Transverse colon (tissue), 4 donors: ENCODE measurements at regions not wholly inside any gene's neighbourhood (a gene's known extent, or its start where the extent isn't known, plus 50 kb on each side); places are given as distances from the start of the nearest gene placed in this dataset.

Experiments used
- DNase-seq: peaks from one replicate; pipeline ENCODE4 v3.0.0-alpha.2; 2019
- H3K27ac ChIP-seq, 4 donors: fragments of 200-600 bp; sonication (generic); 2 replicates each; pipeline ENCODE4 v1.5.1; 2016 to 2018; ENCODE audit warnings: inconsistent platforms in 4 of 4
- H3K27me3 ChIP-seq: fragments of 200-600 bp; sonication (generic); 2 replicates; pipeline ENCODE4 v1.5.1; 2017; ENCODE audit warnings: inconsistent platforms
- H3K36me3 ChIP-seq, 4 donors: fragments of 200-600 bp; sonication (generic); 2 replicates each; pipeline ENCODE4 v1.5.1; 2017 to 2019; ENCODE audit warnings: inconsistent platforms in 4 of 4
- H3K4me1 ChIP-seq, 4 donors: fragments of 200-600 bp; sonication (generic); 2 replicates each; pipeline ENCODE4 v1.5.1; 2017 to 2020; ENCODE audit warnings: inconsistent platforms in 4 of 4
- H3K4me3 ChIP-seq, 4 donors: fragments of 200-600 bp; sonication (generic); 1 replicate in 1 of 4; 2 replicates in 3 of 4; pipeline versions ENCODE4 v1.5.1 to v1.6.1; 2017 to 2019; ENCODE audit warnings: inconsistent platforms in 4 of 4
- H3K9me3 ChIP-seq, 2 donors: fragments of 200-600 bp; sonication (generic); 2 replicates each; pipeline ENCODE4 v1.5.1; 2017 to 2019; ENCODE audit warnings: inconsistent platforms in 2 of 2
- CTCF ChIP-seq, 5 experiments: fragments of 200-600 bp in 3 of 5; fragments of 450-650 bp in 2 of 5; sonication (generic) in 3 of 5; IDR thresholded peaks; 1 replicate in 2 of 5; 2 replicates in 3 of 5; pipeline ENCODE4 v1.5.1; 2016 to 2017; ENCODE audit warnings: antibody characterized with exemption in 5 of 5, inconsistent platforms in 3 of 5, mild to moderate bottlenecking in 2 of 5, moderate library complexity in 1 of 5
- EP300 ChIP-seq: sonication (generic); formaldehyde crosslinking; IDR thresholded peaks from one replicate; pipeline ENCODE4 v1.6.1; 2017; ENCODE audit warnings: antibody characterized with exemption, low read depth
- POLR2A ChIP-seq: fragments of 450-650 bp; IDR thresholded peaks from one replicate; pipeline ENCODE4 v1.6.1; 2016; ENCODE audit warnings: antibody characterized with exemption, mild to moderate bottlenecking, moderate library complexity
- POLR2AphosphoS5 ChIP-seq, 3 donors: sonication (generic); formaldehyde crosslinking; IDR thresholded peaks; one replicate each; pipeline ENCODE4 v1.6.1; 2016; ENCODE audit warnings: antibody characterized with exemption in 3 of 3
- WGBS, 2 donors: methylation state at CpG; one replicate each; pipeline ENCODE4 v1.1.5; 2018; ENCODE audit warnings: low coverage in 1 of 2; 5-methylcytosine and 5-hydroxymethylcytosine counted together
- in situ Hi-C, 4 donors: fragments of 200-750 bp; cut with MboI; loops; one replicate each; pipeline versions ENCODE4 v1.15.0 to v1.15.1; 2017; ENCODE audit warnings: low sequenced_read_pairs in 3 of 4, low pct_ligation_motif_present in 1 of 4, low pct_unique_long_range_greater_than_20kb in 1 of 4
- intact Hi-C: fragments of 100-400 bp; cut with DNase I; formaldehyde crosslinking; loops from one replicate; pipeline ENCODE4 v1.15.1; 2023; ENCODE audit warnings: low total_unique reads

GRCh38 chr1:4515727-4516289, 138.6 kb upstream of the AJAP1 start:
- intact Hi-C loops (no loop called here), in situ Hi-C loops (no loop called here)
- DNase-seq = no peak
- Histone ChIP-seq H3K4me3 (no peak overlapping the region), H3K27ac (no peak overlapping the region), H3K4me1 (no peaks in the 10 kb centered on the region), H3K9me3 (no peaks in the 10 kb centered on the region), H3K36me3 (no peaks in the 10 kb centered on the region), H3K27me3 (no peaks in the 10 kb centered on the region)
- WGBS, 2 donors = 70 to 76% methylated on average over 15 of the region's 15 CpGs
- TF ChIP-seq POLR2AphosphoS5 (IDR thresholded peaks at IDR 0.05) = no peak
- TF ChIP-seq CTCF (IDR thresholded peaks at IDR 0.05) = no peak
- no peak for TF ChIP-seq EP300
- TF ChIP-seq POLR2A = no peak

- intact Hi-C loops = no loop called here
- 68 to 85% methylated on average over 4 to 7 of the region's 7 CpGs for WGBS, 2 donors
- in situ Hi-C loops = no loop called here
These were observed 137.8 kb upstream of the AJAP1 start for GRCh38 chr1:4516596-4516995.

GRCh38 chr1:4517186-4517954, 137.0 kb upstream of the AJAP1 start:
- TF ChIP-seq POLR2AphosphoS5 (IDR thresholded peaks at IDR 0.05) = no peak
- no peak for TF ChIP-seq EP300
- TF ChIP-seq CTCF (IDR thresholded peaks at IDR 0.05) = no peak
- TF ChIP-seq POLR2A = no peak
- WGBS, 2 donors = 59 to 72% methylated on average over 5 to 19 of the region's 19 CpGs
- no peak for DNase-seq

More at GRCh38 chr1:4516596-4516995, 137.8 kb upstream of the AJAP1 start:
- no peaks in the 10 kb centered on the region for H3K27me3 ChIP-seq
- no peak overlapping the region for H3K4me3 ChIP-seq
- no peaks in the 10 kb centered on the region for H3K36me3 ChIP-seq
- H3K4me1 ChIP-seq = no peaks in the 10 kb centered on the region
- no peak for DNase-seq
- no peaks in the 10 kb centered on the region for H3K9me3 ChIP-seq
- H3K27ac ChIP-seq = no peak overlapping the region
- TF ChIP-seq EP300 = no peak
- no peak for TF ChIP-seq POLR2AphosphoS5 (IDR thresholded peaks at IDR 0.05)
- no peak for TF ChIP-seq POLR2A
- no peak for TF ChIP-seq CTCF (IDR thresholded peaks at IDR 0.05)

GRCh38 chr1:4518621-4519020, 135.8 kb upstream of the AJAP1 start:
- DNase-seq = no peak
- Histone ChIP-seq H3K4me1 (no peaks in the 10 kb centered on the region), H3K27ac (no peak overlapping the region), H3K36me3 (no peaks in the 10 kb centered on the region), H3K9me3 (no peaks in the 10 kb centered on the region), H3K4me3 (no peak overlapping the region), H3K27me3 (no peaks in the 10 kb centered on the region)
- intact Hi-C loops (no loop called here), in situ Hi-C loops (no loop called here)
- WGBS, 2 donors = 88 to 90% methylated on average over 7 of the region's 7 CpGs
- TF ChIP-seq EP300 (no peak), POLR2AphosphoS5 (IDR thresholded peaks at IDR 0.05) (no peak), CTCF (IDR thresholded peaks at IDR 0.05) (no peak), POLR2A (no peak)

More at GRCh38 chr1:4517186-4517954, 137.0 kb upstream of the AJAP1 start:
- Histone ChIP-seq H3K4me1 (no peaks in the 10 kb centered on the region), H3K9me3 (no peaks in the 10 kb centered on the region), H3K27ac (no peak overlapping the region), H3K4me3 (no peak overlapping the region), H3K36me3 (no peaks in the 10 kb centered on the region), H3K27me3 (no peaks in the 10 kb centered on the region)
- in situ Hi-C loops = no loop called here
- intact Hi-C loops = no loop called here
